ENCODE measurements at regions not wholly inside any gene's neighbourhood (a gene's known extent, or its start where the extent isn't known, plus 50 kb on each side); places are given as distances from the start of the nearest gene placed in this dataset.
A peak's percentile ranks its signal among the peaks of the same experiment; 100 is the strongest.

DNA sequence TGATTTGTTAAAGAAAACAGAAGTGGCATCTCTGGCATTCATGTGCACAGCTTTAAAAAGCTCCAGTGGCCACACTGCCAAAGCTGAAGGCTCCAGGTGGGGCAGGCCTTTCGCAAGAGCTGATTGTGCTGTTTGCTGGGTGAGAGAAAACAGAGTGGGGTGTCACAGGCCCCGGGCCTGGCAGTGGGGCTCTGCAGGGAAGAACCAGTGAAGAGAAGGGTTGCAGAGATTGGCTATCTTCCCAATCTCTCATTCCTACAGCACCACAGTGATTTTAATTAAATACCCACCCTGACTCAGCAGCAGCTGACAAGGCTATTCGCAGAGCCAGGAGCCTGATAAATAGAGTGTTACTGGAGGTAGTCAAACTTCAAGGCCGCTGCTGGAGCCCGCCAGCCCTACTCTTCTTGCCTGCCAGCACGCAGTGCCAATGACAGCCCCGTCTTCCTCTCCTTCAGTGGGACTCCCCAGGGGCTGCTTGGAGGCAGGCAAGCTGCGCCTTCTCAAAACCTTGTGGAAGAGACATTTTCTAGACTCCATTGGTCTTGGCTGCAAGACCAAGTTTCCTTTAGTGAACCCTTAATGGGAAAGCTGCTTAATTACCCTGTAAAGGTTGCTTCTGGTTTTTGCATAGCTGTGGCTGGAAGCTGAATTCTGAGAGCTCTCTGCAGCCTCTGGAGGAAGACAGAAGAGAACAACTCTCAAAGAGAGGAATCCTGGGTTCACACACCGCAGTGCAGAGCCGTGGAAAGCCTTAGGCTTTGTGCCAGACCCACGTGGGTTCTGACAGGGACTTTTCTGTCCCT, 225.8 kb upstream of the SLCO3A1 start:
- Histone ChIP-seq H3K4me3 (peak overlapping the region; percentile 12), H3K27ac (replicated peaks) (peak overlapping the region; percentile 88), H3K9me3 (replicated peaks) (no peaks in the 10 kb centered on the region), H3K4me1 (peaks cover 23% of the 10 kb centered on the region), H3K27me3 (ENCODE audit: low read depth) (peaks cover 4% of the 10 kb centered on the region), H3K36me3 (no peaks in the 10 kb centered on the region)
- TF ChIP-seq, protein P1, sequence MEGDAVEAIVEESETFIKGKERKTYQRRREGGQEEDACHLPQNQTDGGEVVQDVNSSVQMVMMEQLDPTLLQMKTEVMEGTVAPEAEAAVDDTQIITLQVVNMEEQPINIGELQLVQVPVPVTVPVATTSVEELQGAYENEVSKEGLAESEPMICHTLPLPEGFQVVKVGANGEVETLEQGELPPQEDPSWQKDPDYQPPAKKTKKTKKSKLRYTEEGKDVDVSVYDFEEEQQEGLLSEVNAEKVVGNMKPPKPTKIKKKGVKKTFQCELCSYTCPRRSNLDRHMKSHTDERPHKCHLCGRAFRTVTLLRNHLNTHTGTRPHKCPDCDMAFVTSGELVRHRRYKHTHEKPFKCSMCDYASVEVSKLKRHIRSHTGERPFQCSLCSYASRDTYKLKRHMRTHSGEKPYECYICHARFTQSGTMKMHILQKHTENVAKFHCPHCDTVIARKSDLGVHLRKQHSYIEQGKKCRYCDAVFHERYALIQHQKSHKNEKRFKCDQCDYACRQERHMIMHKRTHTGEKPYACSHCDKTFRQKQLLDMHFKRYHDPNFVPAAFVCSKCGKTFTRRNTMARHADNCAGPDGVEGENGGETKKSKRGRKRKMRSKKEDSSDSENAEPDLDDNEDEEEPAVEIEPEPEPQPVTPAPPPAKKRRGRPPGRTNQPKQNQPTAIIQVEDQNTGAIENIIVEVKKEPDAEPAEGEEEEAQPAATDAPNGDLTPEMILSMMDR (IDR thresholded peaks at IDR 0.05; ENCODE audit: borderline replicate concordance): no peak
- DNase-seq: peak; percentile 67
- intact Hi-C loops (cut with micrococcal nuclease): no loop called here

DNA sequence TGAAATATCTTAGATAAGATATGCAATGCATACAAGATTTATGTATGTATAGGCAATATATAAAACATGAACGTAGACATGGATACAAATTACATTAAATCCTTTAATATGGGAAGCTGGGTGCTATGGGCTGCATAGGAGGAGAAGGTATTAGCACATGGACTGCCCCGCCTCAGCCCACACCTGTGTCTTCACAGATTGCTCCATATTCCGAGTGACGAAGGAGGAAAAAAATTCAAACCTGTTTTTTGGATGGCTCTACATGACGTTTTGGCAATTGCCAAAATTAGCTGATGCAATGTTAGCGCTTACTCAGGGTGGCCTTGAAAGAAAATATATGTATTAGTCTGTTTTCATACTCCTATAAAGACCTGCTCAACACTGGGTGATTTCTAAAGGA, 223.4 kb upstream of the SLCO3A1 start:
- no peak overlapping the region for H3K27ac ChIP-seq (replicated peaks)
- H3K4me3 ChIP-seq: no peak overlapping the region
- no peaks in the 10 kb centered on the region for H3K36me3 ChIP-seq
- intact Hi-C loops (cut with micrococcal nuclease): no loop called here
- DNase-seq: no peak
- no peaks in the 10 kb centered on the region for H3K9me3 ChIP-seq (replicated peaks)
- H3K4me1 ChIP-seq: peaks cover 23% of the 10 kb centered on the region
- H3K27me3 ChIP-seq (ENCODE audit: low read depth): peaks cover 4% of the 10 kb centered on the region
- TF ChIP-seq, protein P1 (IDR thresholded peaks at IDR 0.05; ENCODE audit: borderline replicate concordance): no peak

DNA sequence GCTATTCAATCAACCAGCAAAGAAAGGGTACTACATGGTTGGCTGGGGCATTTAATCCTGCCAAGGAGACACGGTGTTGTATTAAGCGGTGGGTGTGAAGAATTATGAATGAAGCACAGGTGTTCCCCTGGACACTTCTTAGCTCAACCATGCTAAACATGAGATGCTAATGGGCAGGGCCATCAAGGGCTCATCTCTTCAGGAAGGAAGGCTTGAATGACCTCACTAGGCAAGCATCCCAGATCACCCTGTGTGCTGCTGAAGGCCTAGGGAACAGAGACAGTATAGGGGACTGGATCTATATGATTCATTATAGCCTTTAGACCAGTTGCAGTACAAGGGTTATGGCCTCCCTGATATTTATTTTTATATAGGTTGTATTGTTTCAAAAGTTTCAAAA, 221.3 kb upstream of the SLCO3A1 start:
- TF ChIP-seq, protein P1 (IDR thresholded peaks at IDR 0.05; ENCODE audit: borderline replicate concordance): no peak
- no peaks in the 10 kb centered on the region for H3K9me3 ChIP-seq (replicated peaks)
- H3K4me1 ChIP-seq: peaks cover 16% of the 10 kb centered on the region
- no peaks in the 10 kb centered on the region for H3K36me3 ChIP-seq
- no peak overlapping the region for H3K4me3 ChIP-seq
- H3K27ac ChIP-seq (replicated peaks): no peak overlapping the region
- DNase-seq: no peak
- intact Hi-C loops (cut with micrococcal nuclease): no loop called here
- H3K27me3 ChIP-seq (ENCODE audit: low read depth): peaks cover 4% of the 10 kb centered on the region

DNA sequence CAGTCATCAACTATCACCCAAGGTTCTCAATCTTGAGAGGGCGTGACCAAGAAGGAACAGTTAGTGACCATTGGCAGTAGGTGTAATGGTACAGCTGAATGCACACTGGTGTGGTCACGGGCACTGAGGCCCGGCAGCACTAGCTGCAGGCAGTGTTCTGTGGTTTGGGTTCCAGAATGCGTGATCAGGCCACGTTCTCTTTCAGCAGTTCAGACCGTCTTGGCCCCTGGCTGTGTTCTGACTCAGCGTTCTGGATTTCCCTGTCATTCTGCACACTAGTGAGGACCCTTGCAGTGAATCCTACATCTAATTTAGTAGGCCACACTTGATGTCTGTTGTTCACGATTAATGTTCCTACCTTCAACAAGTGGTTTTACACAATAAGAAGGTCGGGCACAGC, 220.5 kb upstream of the SLCO3A1 start:
- DNase-seq: no peak
- H3K36me3 ChIP-seq: no peaks in the 10 kb centered on the region
- H3K4me3 ChIP-seq: no peak overlapping the region
- no peaks in the 10 kb centered on the region for H3K9me3 ChIP-seq (replicated peaks)
- no peak overlapping the region for H3K27ac ChIP-seq (replicated peaks)
- peaks cover 8% of the 10 kb centered on the region for H3K4me1 ChIP-seq
- intact Hi-C loops (cut with micrococcal nuclease): no loop called here
- TF ChIP-seq, protein P1 (IDR thresholded peaks at IDR 0.05; ENCODE audit: borderline replicate concordance): no peak
- H3K27me3 ChIP-seq (ENCODE audit: low read depth): peaks cover under 1% of the 10 kb centered on the region

DNA sequence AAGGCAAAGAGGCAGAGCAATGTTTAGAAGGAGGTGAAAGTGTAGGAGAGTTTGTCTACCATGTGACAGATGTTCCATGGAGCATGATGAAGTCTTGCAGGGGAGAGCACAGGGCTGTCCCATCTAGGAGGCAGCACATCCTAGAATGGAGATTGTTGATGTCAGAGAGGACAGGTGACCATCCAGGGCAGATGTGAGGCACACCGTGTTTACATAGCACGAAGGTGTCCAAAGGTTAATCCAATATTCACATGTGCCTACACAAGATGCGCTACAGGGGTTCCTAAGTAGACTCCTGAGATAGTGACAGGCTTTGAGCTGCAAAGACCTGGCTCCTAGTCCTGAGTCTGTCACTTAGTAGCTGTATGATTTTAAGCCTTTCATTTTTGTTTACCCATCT, 219.3 kb upstream of the SLCO3A1 start:
- TF ChIP-seq, protein P1 (IDR thresholded peaks at IDR 0.05; ENCODE audit: borderline replicate concordance): no peak
- H3K27me3 ChIP-seq (ENCODE audit: low read depth): no peaks in the 10 kb centered on the region
- no peak for DNase-seq
- intact Hi-C loops (cut with micrococcal nuclease): no loop called here
- no peak overlapping the region for H3K27ac ChIP-seq (replicated peaks)
- peaks cover under 1% of the 10 kb centered on the region for H3K9me3 ChIP-seq (replicated peaks)
- no peak overlapping the region for H3K4me3 ChIP-seq
- no peaks in the 10 kb centered on the region for H3K36me3 ChIP-seq
- H3K4me1 ChIP-seq: no peaks in the 10 kb centered on the region

All from left ventricle myocardium inferior (tissue), 1 donor.